ENCODE measurements at regions not wholly inside any gene's neighbourhood (a gene's known extent, or its start where the extent isn't known, plus 50 kb on each side); places are given as distances from the start of the nearest gene placed in this dataset.

GRCh38 chr13:57843521-57843920 is 212.0 kb downstream of the PCDH17 start:
- H3K4me3 ChIP-seq (ENCODE audit: insufficient read depth, low read depth, low read length) = no peak overlapping the region
- H3K4me1 Mint-ChIP-seq (ENCODE audit: low read depth, unreplicated experiment) = no peaks in the 10 kb centered on the region
- DNase-seq (ENCODE audit: low read depth) (no peak), FAIRE-seq (no peak)
- no peaks in the 10 kb centered on the region for H3K27me3 Mint-ChIP-seq (ENCODE audit: low read depth, unreplicated experiment)
- no peaks in the 10 kb centered on the region for H3K4me1 ChIP-seq (ENCODE audit: insufficient read depth, low read length)
- H2AFZ ChIP-seq (ENCODE audit: low read depth, low read length) = no peak overlapping the region
- no peak overlapping the region for H3K4me2 ChIP-seq (ENCODE audit: low read length)
- no peak overlapping the region for H3K27ac ChIP-seq (ENCODE audit: low read depth, low read length)
- no peak overlapping the region for H3K9ac ChIP-seq (ENCODE audit: low read length)
- no peak overlapping the region for H3K27ac Mint-ChIP-seq (ENCODE audit: unreplicated experiment)
- H4K20me1 ChIP-seq (ENCODE audit: insufficient read depth, low read length) = no peaks in the 10 kb centered on the region
- H3K36me3 ChIP-seq (ENCODE audit: insufficient read depth, low read length) = no peaks in the 10 kb centered on the region
- TF ChIP-seq CTCF (IDR thresholded peaks at IDR 0.05; ENCODE audit: insufficient read depth, low read depth, low read length) (no peak), EZH2 (IDR thresholded peaks at IDR 0.05; ENCODE audit: insufficient read depth, low read length) (no peak)
- peaks cover 14% of the 10 kb centered on the region for H3K9me3 Mint-ChIP-seq (ENCODE audit: unreplicated experiment)
- H3K36me3 Mint-ChIP-seq (ENCODE audit: low read depth, unreplicated experiment) = no peaks in the 10 kb centered on the region
- H3K27me3 ChIP-seq (ENCODE audit: insufficient read depth, low read length) = no peaks in the 10 kb centered on the region
- no peak overlapping the region for H3K4me3 Mint-ChIP-seq (ENCODE audit: unreplicated experiment)
- H3K79me2 ChIP-seq (ENCODE audit: insufficient read depth, low read length) = no peaks in the 10 kb centered on the region
- H3K9me3 ChIP-seq (ENCODE audit: insufficient read depth, low read depth, low read length) = no peaks in the 10 kb centered on the region

- Histone ChIP-seq H3K27ac (ENCODE audit: low read depth, low read length) (no peak overlapping the region), H3K36me3 (ENCODE audit: insufficient read depth, low read length) (no peaks in the 10 kb centered on the region), H3K4me2 (ENCODE audit: low read length) (no peak overlapping the region), H3K9me3 (ENCODE audit: insufficient read depth, low read depth, low read length) (no peaks in the 10 kb centered on the region), H3K9ac (ENCODE audit: low read length) (no peak overlapping the region), H3K4me3 (ENCODE audit: insufficient read depth, low read depth, low read length) (no peak overlapping the region), H4K20me1 (ENCODE audit: insufficient read depth, low read length) (no peaks in the 10 kb centered on the region), H3K27me3 (ENCODE audit: insufficient read depth, low read length) (no peaks in the 10 kb centered on the region), H3K79me2 (ENCODE audit: insufficient read depth, low read length) (no peaks in the 10 kb centered on the region), H2AFZ (ENCODE audit: low read depth, low read length) (no peak overlapping the region), H3K4me1 (ENCODE audit: insufficient read depth, low read length) (no peaks in the 10 kb centered on the region)
- Mint-ChIP-seq H3K27ac (ENCODE audit: unreplicated experiment) (no peak overlapping the region), H3K4me3 (ENCODE audit: unreplicated experiment) (no peak overlapping the region), H3K36me3 (ENCODE audit: low read depth, unreplicated experiment) (no peaks in the 10 kb centered on the region), H3K4me1 (ENCODE audit: low read depth, unreplicated experiment) (no peaks in the 10 kb centered on the region), H3K9me3 (ENCODE audit: unreplicated experiment) (peaks cover 14% of the 10 kb centered on the region), H3K27me3 (ENCODE audit: low read depth, unreplicated experiment) (no peaks in the 10 kb centered on the region)
- FAIRE-seq (no peak), DNase-seq (ENCODE audit: low read depth) (no peak)
- no peak for TF ChIP-seq CTCF (IDR thresholded peaks at IDR 0.05; ENCODE audit: insufficient read depth, low read depth, low read length)
These were observed 215.1 kb downstream of the PCDH17 start for GRCh38 chr13:57846600-57847173.

GRCh38 chr13:57857945-57858344 is 226.4 kb downstream of the PCDH17 start:
- FAIRE-seq = no peak
- no peak overlapping the region for H3K4me3 Mint-ChIP-seq (ENCODE audit: unreplicated experiment)
- no peaks in the 10 kb centered on the region for H3K4me1 Mint-ChIP-seq (ENCODE audit: low read depth, unreplicated experiment)

More at GRCh38 chr13:57857945-57858344, 226.4 kb downstream of the PCDH17 start:
- no peaks in the 10 kb centered on the region for H3K36me3 Mint-ChIP-seq (ENCODE audit: low read depth, unreplicated experiment)
- Histone ChIP-seq H2AFZ (ENCODE audit: low read depth, low read length) (no peak overlapping the region), H3K4me1 (ENCODE audit: insufficient read depth, low read length) (no peaks in the 10 kb centered on the region), H3K79me2 (ENCODE audit: insufficient read depth, low read length) (no peaks in the 10 kb centered on the region), H3K9me3 (ENCODE audit: insufficient read depth, low read depth, low read length) (no peaks in the 10 kb centered on the region), H4K20me1 (ENCODE audit: insufficient read depth, low read length) (no peaks in the 10 kb centered on the region), H3K27ac (ENCODE audit: low read depth, low read length) (no peak overlapping the region), H3K27me3 (ENCODE audit: insufficient read depth, low read length) (no peaks in the 10 kb centered on the region), H3K4me3 (ENCODE audit: insufficient read depth, low read depth, low read length) (no peak overlapping the region), H3K9ac (ENCODE audit: low read length) (no peak overlapping the region), H3K4me2 (ENCODE audit: low read length) (no peak overlapping the region), H3K36me3 (ENCODE audit: insufficient read depth, low read length) (no peaks in the 10 kb centered on the region)
- no peak overlapping the region for H3K27ac Mint-ChIP-seq (ENCODE audit: unreplicated experiment)
- TF ChIP-seq CTCF (IDR thresholded peaks at IDR 0.05; ENCODE audit: insufficient read depth, low read depth, low read length) (no peak), EZH2 (IDR thresholded peaks at IDR 0.05; ENCODE audit: insufficient read depth, low read length) (no peak)
- no peak for DNase-seq (ENCODE audit: low read depth)
- no peaks in the 10 kb centered on the region for H3K27me3 Mint-ChIP-seq (ENCODE audit: low read depth, unreplicated experiment)
- H3K9me3 Mint-ChIP-seq (ENCODE audit: unreplicated experiment) = no peaks in the 10 kb centered on the region
